ENCODE measurements at regions not wholly inside any gene's neighbourhood (a gene's known extent, or its start where the extent isn't known, plus 50 kb on each side); places are given as distances from the start of the nearest gene placed in this dataset.

DNA sequence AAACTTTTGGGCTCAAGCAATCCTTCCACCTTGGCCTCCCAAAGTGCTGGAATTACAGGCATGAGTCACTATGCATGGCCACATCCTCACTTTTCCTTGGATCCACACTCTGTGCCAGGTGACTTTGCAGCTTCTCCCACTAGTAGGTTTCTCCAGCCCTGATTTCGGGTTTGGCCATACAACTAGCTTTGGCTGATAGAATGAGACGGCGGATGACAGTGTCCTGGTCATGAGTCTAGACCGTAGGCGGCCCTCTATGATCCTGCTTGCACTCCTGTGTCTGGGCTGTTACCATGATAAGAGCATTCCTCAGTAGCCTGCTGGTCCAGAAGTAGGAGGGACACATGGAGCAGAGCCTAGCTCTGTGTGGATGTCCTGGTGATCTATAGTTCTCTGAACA lies 112.5 kb upstream of the KL start:
- H3K4me3 ChIP-seq: no peak overlapping the region
- in situ Hi-C loops (cut with MboI; ENCODE audit: low pct_unique_long_range_greater_than_20kb in 2 of 9, low sequenced_read_pairs in 9 of 9, unreplicated experiment in 9 of 9): loop anchor here in 1 of 9 experiments (25.0 kb wide), 1 partner anchor 316 kb away; the partner anchor contains the start of gene PDS5B
- 80 to 100% (median 100%) methylated on average over 1 to 5 of the region's 5 CpGs; no CpG with 5 or more reads in 5 of the 10 experiments for WGBS, 10 experiments
- no peaks in the 10 kb centered on the region for H3K4me1 ChIP-seq (replicated peaks in 1 of 2)
- no peak overlapping the region for H3K27ac ChIP-seq
- no peak for ATAC-seq (replicated peaks in 6 of 8)

- Histone ChIP-seq H3K4me3 (no peak overlapping the region), H3K4me1 (replicated peaks in 1 of 2) (no peaks in the 10 kb centered on the region), H3K27ac (no peak overlapping the region)
- in situ Hi-C loops (cut with MboI; ENCODE audit: low pct_unique_long_range_greater_than_20kb in 2 of 9, low sequenced_read_pairs in 9 of 9, unreplicated experiment in 9 of 9): loop anchor here in 1 of 9 experiments (25.0 kb wide), 1 partner anchor 317 kb away; the partner anchor contains the start of gene PDS5B
- 47 to 100% (median 100%) methylated on average over 1 to 2 of the region's 2 CpGs; no CpG with 5 or more reads in 1 of the 10 experiments for WGBS, 10 experiments
- no peak for ATAC-seq (replicated peaks in 6 of 8)
Observed at GRCh38 chr13:32904266-32904665, 112.0 kb upstream of the KL start.

GRCh38 chr13:32905063-32905863 lies 111.0 kb upstream of the KL start:
- H3K4me1 ChIP-seq (replicated peaks in 1 of 2): no peaks in the 10 kb centered on the region
- ATAC-seq (replicated peaks in 6 of 8): no peak
- no peak overlapping the region for H3K4me3 ChIP-seq
- WGBS, 10 experiments: 7 to 100% (median 57%) methylated on average over 1 to 6 of the region's 6 CpGs
- no peak overlapping the region for H3K27ac ChIP-seq
- in situ Hi-C loops (cut with MboI; ENCODE audit: low pct_unique_long_range_greater_than_20kb in 2 of 9, low sequenced_read_pairs in 9 of 9, unreplicated experiment in 9 of 9): loop anchor here in 1 of 9 experiments (25.0 kb wide), 1 partner anchor 318 kb away; the partner anchor contains the start of gene PDS5B

- Histone ChIP-seq H3K4me3 (no peak overlapping the region), H3K4me1 (replicated peaks in 1 of 2) (no peaks in the 10 kb centered on the region), H3K27ac (no peak overlapping the region)
- WGBS, 10 experiments: 9 to 93% (median 47%) methylated on average over 2 to 4 of the region's 4 CpGs
- peak in 4 of 8 experiments; percentile 6 to 49 (median 10) for ATAC-seq (replicated peaks in 6 of 8)
- in situ Hi-C loops (cut with MboI; ENCODE audit: low pct_unique_long_range_greater_than_20kb in 2 of 9, low sequenced_read_pairs in 9 of 9, unreplicated experiment in 9 of 9): loop anchor here in 1 of 9 experiments (25.0 kb wide), 1 partner anchor 319 kb away; the partner anchor contains the start of gene PDS5B
Observed at GRCh38 chr13:32905864-32906180, 110.4 kb upstream of the KL start.

DNA sequence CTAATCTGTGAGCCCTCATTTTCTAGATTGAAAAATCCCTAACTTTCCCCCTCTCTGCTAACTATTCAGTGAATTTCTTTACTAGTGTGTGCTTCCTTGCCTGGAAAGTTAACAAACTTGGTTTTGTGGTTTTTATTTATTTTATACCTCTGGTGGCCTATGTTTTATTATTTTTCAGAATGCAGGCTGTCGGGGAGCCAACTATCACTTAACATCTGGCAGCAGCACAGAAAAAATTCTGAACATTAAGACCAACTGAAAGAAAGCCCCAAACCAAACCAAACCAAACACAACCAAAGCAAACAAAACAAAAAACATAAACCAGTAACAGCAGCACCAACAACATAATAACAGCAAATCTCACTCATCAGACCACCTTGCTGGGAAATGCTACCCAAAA lies 109.0 kb upstream of the KL start:
- no peak for ATAC-seq (replicated peaks in 6 of 8)
- 67 to 100% (median 100%) methylated on average over 1 of the region's 1 CpG; no CpG with 5 or more reads in 4 of the 10 experiments for WGBS, 10 experiments
- Histone ChIP-seq H3K27ac (no peak overlapping the region), H3K4me3 (no peak overlapping the region), H3K4me1 (replicated peaks in 1 of 2) (no peaks in the 10 kb centered on the region)
- in situ Hi-C loops (cut with MboI; ENCODE audit: low pct_unique_long_range_greater_than_20kb in 2 of 9, low sequenced_read_pairs in 9 of 9, unreplicated experiment in 9 of 9): loop anchor here in 1 of 9 experiments (25.0 kb wide), 1 partner anchor 320 kb away; the partner anchor contains the start of gene PDS5B

DNA sequence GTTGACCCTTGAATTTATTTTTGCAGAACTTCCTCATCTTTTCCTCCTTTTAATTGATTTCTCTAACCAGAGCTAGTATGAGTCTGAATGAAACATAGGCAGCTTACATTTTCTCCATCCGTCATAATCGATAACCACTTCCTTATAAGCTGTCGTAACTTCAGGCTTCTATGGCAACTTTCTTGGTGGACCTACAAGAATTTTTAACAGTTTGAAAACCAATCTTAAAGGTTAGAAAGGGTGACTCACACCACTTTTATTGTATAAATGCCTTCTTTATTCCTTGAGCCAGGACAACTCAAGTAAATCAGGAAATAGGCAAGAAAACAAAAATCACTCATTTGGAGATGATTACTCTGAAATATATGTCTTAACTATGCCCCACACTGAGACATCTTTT lies 105.7 kb upstream of the KL start:
- no peaks in the 10 kb centered on the region for H3K4me1 ChIP-seq (replicated peaks in 1 of 2)
- 83 to 100% (median 93%) methylated on average over 1 to 3 of the region's 3 CpGs; no CpG with 5 or more reads in 2 of the 10 experiments for WGBS, 10 experiments
- ATAC-seq (replicated peaks in 6 of 8): no peak
- H3K27ac ChIP-seq: no peak overlapping the region
- in situ Hi-C loops (cut with MboI; ENCODE audit: low pct_unique_long_range_greater_than_20kb in 2 of 9, low sequenced_read_pairs in 9 of 9, unreplicated experiment in 9 of 9): loop anchor here in 1 of 9 experiments (25.0 kb wide), 1 partner anchor 323 kb away; the partner anchor contains the start of gene PDS5B
- no peak overlapping the region for H3K4me3 ChIP-seq

GRCh38 chr13:32911506-32911905 lies 104.7 kb upstream of the KL start:
- ATAC-seq (replicated peaks in 6 of 8): peak; percentile 61 to 100 (median 90)

GRCh38 chr13:32914686-32915085 lies 101.5 kb upstream of the KL start:
- no peak for ATAC-seq (replicated peaks in 6 of 8)
- WGBS, 10 experiments: 40 to 83% (median 44%) methylated on average over 1 of the region's 1 CpG; no CpG with 5 or more reads in 5 of the 10 experiments
- H3K27ac ChIP-seq: no peak overlapping the region
- no peak overlapping the region for H3K4me3 ChIP-seq
- H3K4me1 ChIP-seq (replicated peaks in 1 of 2): no peaks in the 10 kb centered on the region
- in situ Hi-C loops (cut with MboI; ENCODE audit: low pct_unique_long_range_greater_than_20kb in 2 of 9, low sequenced_read_pairs in 9 of 9, unreplicated experiment in 9 of 9): loop anchor here in 1 of 9 experiments (25.0 kb wide), 1 partner anchor 327 kb away; the partner anchor contains the start of gene PDS5B

More at GRCh38 chr13:32911506-32911905, 104.7 kb upstream of the KL start:
- WGBS, 10 experiments: 80 to 100% (median 100%) methylated on average over 1 to 2 of the region's 2 CpGs; no CpG with 5 or more reads in 3 of the 10 experiments
- Histone ChIP-seq H3K4me3 (no peak overlapping the region), H3K27ac (no peak overlapping the region), H3K4me1 (replicated peaks in 1 of 2) (no peaks in the 10 kb centered on the region)
- in situ Hi-C loops (cut with MboI; ENCODE audit: low pct_unique_long_range_greater_than_20kb in 2 of 9, low sequenced_read_pairs in 9 of 9, unreplicated experiment in 9 of 9): loop anchor here in 1 of 9 experiments (25.0 kb wide), 1 partner anchor 324 kb away; the partner anchor contains the start of gene PDS5B

DNA sequence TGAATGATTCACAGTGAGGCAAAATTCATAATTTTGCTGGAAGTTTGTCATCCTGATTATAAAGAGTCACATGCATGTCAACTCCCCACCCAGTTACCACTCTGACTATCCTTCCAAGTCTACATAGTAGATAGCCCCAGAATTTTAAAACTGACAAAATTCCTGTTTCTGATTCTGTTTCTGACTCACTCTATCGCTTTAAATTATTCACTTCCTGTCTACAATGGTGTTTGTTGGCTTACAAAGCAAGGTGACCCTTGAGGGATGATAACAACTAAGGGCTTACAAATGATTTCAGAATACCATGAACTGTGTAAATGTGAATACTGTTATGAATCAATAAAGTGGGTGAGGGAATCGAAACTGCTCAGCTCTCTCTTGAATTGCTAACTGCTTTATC lies 98.7 kb upstream of the KL start:
- Histone ChIP-seq H3K27ac (no peak overlapping the region), H3K4me1 (replicated peaks in 1 of 2) (no peaks in the 10 kb centered on the region), H3K4me3 (no peak overlapping the region)
- peak in 3 of 8 experiments; percentile 63 to 89 (median 85) for ATAC-seq (replicated peaks in 6 of 8)
- 0 to 90% (median 20%) methylated on average over 1 to 2 of the region's 2 CpGs; no CpG with 5 or more reads in 4 of the 10 experiments for WGBS, 10 experiments
- in situ Hi-C loops (cut with MboI; ENCODE audit: low pct_unique_long_range_greater_than_20kb in 2 of 9, low sequenced_read_pairs in 9 of 9, unreplicated experiment in 9 of 9): loop anchor here in 1 of 9 experiments (25.0 kb wide), 1 partner anchor 330 kb away; the partner anchor contains the start of gene PDS5B

DNA sequence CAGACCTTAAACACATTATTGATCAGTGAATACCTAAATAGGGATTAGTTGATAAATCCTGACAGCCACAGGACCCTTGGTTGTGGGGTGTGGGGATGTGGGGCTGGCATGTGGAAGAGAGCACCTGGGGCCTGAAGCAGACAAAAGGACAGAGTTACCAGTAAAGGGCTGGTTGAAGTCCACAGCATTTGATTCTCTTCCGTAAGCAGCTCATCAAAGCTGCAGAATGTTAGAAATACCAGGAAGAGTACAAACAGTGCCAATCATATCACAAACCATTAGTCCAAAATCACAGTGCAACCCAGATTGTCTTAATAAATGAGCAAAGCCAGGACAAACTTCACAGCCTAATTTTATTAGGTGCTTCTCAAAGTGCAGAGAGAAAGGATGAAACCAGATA lies 92.5 kb upstream of the KL start:
- no peak for ATAC-seq (replicated peaks in 6 of 8)
- H3K4me3 ChIP-seq: no peak overlapping the region
- 88 to 100% (median 100%) methylated on average over 1 of the region's 1 CpG; no CpG with 5 or more reads in 5 of the 10 experiments for WGBS, 10 experiments
- no peaks in the 10 kb centered on the region for H3K4me1 ChIP-seq (replicated peaks in 1 of 2)
- H3K27ac ChIP-seq: no peak overlapping the region
- in situ Hi-C loops (cut with MboI; ENCODE audit: low pct_unique_long_range_greater_than_20kb in 2 of 9, low sequenced_read_pairs in 9 of 9, unreplicated experiment in 9 of 9): loop anchor here in 1 of 9 experiments (25.0 kb wide), 1 partner anchor 336 kb away; the partner anchor contains the start of gene PDS5B

GRCh38 chr13:32924886-32925285 lies 91.3 kb upstream of the KL start:
- H3K4me3 ChIP-seq: no peak overlapping the region
- in situ Hi-C loops (cut with MboI; ENCODE audit: low pct_unique_long_range_greater_than_20kb in 2 of 9, low sequenced_read_pairs in 9 of 9, unreplicated experiment in 9 of 9): loop anchor here in 1 of 9 experiments (25.0 kb wide), 1 partner anchor 338 kb away; the partner anchor contains the start of gene PDS5B
- H3K27ac ChIP-seq: no peak overlapping the region
- 0 to 80% (median 59%) methylated on average over 1 to 2 of the region's 3 CpGs; no CpG with 5 or more reads in 4 of the 10 experiments for WGBS, 10 experiments
- no peaks in the 10 kb centered on the region for H3K4me1 ChIP-seq (replicated peaks in 1 of 2)
- ATAC-seq (replicated peaks in 6 of 8): peak in 2 of 8 experiments; percentile 10 to 12

DNA sequence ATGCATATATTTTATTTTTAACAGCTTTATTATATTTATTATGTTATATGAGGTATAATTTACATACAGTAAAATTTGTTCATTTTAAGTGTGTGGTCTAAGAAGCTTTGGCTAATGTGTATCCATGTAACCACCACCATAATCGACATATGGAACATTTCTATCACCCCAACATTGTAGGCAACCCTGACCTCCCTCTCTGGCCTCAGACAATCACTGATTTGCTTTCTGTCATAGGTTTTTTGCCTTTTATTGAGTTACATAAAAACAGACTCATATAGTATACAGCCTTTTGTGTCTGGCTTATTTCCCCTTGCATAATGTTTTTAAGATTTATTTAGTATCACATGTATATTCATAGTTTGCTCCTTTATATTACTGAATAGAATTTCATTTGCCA lies 90.7 kb upstream of the KL start:
- in situ Hi-C loops (cut with MboI; ENCODE audit: low pct_unique_long_range_greater_than_20kb in 2 of 9, low sequenced_read_pairs in 9 of 9, unreplicated experiment in 9 of 9): no loop called here
- 0 to 100% (median 84%) methylated on average over 1 of the region's 1 CpG; no CpG with 5 or more reads in 2 of the 10 experiments for WGBS, 10 experiments
- no peak for ATAC-seq (replicated peaks in 6 of 8)
- Histone ChIP-seq H3K27ac (no peak overlapping the region), H3K4me1 (replicated peaks in 1 of 2) (no peaks in the 10 kb centered on the region), H3K4me3 (no peak overlapping the region)

DNA sequence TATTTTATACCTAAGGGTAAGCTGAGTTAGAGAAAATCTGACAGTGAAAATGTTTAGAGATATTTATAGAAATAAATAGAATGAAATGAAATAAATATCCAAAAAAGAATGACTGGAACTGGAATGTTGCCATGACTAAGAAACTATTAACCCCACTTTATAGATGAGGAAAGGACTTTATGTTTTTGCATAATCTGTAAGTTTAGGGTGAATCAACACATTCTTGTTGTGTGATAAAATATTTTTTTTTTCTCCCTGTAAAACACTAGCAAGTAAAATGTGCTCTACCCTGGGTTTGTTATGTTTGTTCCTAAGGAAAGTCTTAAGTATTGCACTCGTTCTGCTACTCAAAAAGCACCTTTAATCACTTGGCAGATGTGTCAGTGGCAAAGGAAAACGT lies 83.8 kb upstream of the KL start:
- Histone ChIP-seq H3K4me3 (no peak overlapping the region), H3K27ac (no peak overlapping the region), H3K4me1 (replicated peaks in 1 of 2) (no peaks in the 10 kb centered on the region)
- no peak for ATAC-seq (replicated peaks in 6 of 8)
- in situ Hi-C loops (cut with MboI; ENCODE audit: low pct_unique_long_range_greater_than_20kb in 2 of 9, low sequenced_read_pairs in 9 of 9, unreplicated experiment in 9 of 9): no loop called here
- WGBS, 10 experiments: 13 to 86% (median 64%) methylated on average over 1 to 2 of the region's 2 CpGs; no CpG with 5 or more reads in 1 of the 10 experiments

Data from motor neuron (in vitro differentiated cells).